Left forelimb (tissue), 1 donor: ENCODE measurements at regions not wholly inside any gene's neighbourhood (a gene's known extent, or its start where the extent isn't known, plus 50 kb on each side); places are given as distances from the start of the nearest gene placed in this dataset.

Experiments
- DNase-seq: peaks from one replicate; pipeline ENCODE4 v3.0.0-alpha.2; 2018; ENCODE audit warnings: low spot score

- no peak for DNase-seq
These were observed 825.7 kb downstream of the AACS start for GRCh38 chr12:125890971-125891370.

DNA sequence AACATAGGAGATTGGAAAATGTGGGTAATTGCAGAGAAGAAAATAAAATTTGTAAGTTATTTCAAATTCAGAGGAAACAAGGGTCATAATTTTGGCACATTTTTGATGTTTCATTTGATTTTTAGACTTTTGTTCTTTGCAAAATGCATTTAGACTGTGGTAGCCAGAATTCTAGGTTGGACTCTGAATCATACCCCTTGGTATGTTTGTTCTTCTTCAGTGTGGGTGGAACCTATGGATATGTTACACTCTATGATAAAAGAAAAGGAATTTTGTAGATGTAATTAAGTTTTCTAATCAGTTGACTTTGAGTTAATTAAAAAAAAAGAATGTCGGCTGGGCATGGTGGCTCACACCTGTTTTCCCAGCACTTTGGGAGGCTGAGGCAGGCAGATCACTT is 827.0 kb downstream of the AACS start:
- DNase-seq: no peak

GRCh38 chr12:125902991-125903390 is 837.8 kb downstream of the AACS start:
- DNase-seq: no peak

- no peak for DNase-seq
These were observed 842.1 kb downstream of the AACS start for GRCh38 chr12:125907351-125907750.

GRCh38 chr12:125919856-125920470 is 854.7 kb downstream of the AACS start:
- no peak for DNase-seq

DNA sequence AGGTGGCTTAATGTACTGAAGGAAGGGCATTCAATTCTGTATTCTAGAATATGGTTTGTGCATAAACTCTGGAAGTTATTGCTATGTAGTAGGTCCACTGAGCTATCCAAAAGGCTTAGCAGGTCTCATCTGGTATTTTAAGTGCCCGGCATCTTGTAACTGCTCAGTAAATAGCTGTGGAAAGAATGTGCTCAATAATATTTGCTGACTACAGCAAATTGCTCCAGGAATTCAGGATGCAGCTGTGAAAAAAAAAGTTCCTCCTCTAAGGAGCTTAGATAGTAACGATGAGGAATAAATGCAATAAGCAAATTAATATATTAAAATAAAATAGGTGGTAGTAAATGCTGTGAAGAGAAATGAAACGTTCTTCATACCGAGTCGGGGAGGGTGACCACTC is 857.1 kb downstream of the AACS start:
- no peak for DNase-seq

- DNase-seq: no peak
These were observed 871.3 kb downstream of the AACS start for GRCh38 chr12:125936502-125936901.

DNA sequence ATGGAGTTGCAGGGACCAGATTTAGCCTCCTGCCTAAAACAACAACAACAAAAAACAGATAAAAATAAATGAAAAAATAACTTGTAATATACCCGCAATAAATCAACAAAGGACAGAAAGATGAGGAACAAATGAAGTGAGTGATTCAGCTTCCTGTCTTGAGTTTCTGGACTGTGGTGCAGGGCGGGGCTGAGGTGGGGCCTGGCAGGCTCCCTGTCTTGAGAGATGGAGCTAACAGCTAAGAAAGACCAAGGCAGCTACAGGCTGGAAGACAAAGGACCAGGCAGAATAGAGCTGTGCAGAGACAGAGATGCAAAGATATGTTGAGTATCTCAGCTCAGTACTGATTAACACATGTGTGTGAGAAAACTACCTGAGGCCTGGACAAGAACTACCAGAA is 879.2 kb downstream of the AACS start:
- no peak for DNase-seq

DNA sequence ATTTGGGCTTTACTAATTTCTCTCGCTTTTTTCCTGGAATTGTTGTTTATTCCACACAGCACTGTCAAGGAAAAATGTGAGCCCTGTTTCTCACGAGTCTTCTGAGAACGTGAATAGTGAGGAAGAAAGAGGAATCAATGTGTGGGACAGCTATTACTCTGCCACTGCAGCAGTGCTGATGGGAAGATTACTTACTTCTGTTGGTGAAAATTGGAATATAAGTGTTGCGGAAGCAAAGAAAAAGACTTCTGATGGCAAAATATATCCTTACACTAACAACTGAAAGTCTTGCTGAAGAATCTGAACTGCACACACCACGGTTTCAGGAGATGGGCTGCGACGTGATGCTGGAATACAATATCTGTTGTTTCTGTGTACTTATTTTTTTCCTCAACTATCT is 884.2 kb downstream of the AACS start:
- no peak for DNase-seq

DNA sequence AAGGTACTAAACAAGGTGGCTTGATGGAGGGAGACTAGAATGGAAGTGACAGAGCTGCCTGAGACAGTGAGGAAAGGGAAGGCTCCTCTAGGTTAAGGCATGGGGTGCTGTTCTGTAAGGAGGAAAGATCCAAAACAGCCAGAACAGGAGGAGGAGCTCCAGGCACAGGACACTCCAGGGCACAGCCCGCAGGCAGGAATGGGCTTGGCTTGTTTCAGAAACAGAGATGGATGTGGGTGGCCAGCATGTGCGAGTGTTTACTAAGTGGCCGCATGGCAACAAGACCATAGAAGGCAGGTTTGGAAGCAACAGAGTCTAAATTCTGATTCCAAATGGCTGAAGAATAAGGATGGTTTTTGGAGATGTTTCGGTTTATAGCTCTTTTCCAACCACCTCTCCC is 889.1 kb downstream of the AACS start:
- no peak for DNase-seq

DNA sequence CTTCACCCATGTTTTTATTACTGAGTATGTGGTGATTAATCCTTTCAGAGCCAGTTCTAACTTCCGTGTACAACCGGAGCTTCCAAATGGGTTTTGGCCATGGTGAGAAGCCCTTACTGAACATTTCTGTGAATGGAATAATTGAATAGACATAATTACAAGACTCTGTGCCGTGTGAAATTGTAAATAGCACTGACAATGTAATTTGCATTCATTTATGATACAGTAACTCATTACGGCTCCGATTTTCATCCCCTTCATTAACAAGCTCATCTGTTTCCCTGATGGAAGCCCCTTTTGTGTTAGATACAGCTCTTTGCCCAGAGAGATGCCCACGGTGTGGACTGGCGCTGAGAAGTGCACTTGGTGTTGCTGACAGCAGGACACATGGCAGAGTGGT is 891.0 kb downstream of the AACS start:
- no peak for DNase-seq

DNA sequence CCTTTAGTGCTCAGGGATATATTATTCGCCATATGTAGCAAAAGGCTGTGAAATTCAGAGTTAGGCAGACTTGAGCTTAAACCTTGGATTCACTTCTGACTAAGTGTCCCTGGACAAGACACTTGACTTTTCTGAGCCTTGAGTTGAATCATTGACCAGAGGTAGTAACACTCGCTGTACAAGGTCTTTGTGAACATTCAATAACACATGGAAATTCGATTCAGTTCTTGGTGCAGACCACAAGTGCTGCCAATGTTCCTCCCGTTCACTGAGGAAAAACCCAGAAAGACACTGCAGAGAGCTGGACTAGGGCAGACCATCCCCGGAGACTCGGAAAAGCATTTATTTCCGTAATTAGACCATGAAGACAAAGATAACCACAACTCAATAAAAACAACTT is 901.4 kb downstream of the AACS start:
- DNase-seq: no peak

- DNase-seq: no peak
These were observed 903.2 kb downstream of the AACS start for GRCh38 chr12:125968413-125968812.

- DNase-seq: no peak
These were observed 906.7 kb downstream of the AACS start for GRCh38 chr12:125971981-125972380.

DNA sequence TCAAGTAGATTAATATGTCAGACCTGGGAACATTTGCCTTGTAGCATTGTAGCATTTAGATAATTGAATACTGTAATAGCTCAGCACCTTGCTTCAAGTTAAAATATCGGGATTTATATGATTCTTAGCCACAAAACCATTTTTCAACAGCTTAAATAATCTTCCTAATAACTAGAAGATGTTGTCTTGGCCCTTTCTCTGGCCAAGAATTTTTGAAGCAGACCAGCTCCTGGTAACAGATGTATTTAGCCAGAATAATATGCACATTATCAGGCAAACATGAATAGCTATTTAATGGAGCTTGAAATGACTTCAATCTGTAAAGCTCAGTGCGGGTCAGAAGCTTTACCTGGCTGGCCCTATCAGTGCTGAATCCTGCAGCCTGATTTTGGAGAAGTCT is 913.1 kb downstream of the AACS start:
- DNase-seq: no peak

GRCh38 chr12:125981610-125982253 is 916.5 kb downstream of the AACS start:
- no peak for DNase-seq

DNA sequence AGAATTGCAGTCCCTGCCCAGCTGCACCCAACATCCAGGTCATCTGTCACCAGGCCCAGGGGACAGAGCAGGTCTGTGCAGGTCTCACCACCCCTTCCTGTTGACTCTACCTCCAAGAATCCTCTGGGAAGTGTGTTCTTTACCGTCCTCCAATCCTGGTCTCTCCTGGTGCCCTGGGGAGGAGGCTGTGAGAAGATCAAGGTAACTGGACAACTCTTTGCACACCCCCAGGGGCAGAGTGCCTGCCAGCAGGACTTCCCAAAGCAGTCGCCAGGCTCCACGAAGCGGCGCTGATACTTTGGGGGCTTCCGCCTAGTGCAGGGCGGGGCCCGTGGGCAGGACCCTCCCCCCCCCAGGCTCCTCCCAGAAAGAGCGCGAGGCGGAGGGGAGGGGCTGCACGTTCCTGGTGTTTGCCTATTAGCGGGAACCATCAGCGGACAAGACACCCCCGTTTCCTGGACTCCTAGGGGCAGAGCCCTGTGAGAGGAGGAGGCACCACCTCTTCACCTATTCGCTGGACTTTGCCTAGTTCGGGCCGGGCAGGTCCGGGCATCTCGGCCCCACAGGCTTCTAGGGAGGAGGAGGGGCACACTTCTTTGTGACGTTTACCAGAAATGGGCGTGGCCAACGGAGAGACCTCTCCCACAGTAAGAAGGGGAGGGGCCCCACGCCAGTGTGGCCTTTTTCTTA is 918.0 kb downstream of the AACS start:
- peak; percentile 91 for DNase-seq

DNA sequence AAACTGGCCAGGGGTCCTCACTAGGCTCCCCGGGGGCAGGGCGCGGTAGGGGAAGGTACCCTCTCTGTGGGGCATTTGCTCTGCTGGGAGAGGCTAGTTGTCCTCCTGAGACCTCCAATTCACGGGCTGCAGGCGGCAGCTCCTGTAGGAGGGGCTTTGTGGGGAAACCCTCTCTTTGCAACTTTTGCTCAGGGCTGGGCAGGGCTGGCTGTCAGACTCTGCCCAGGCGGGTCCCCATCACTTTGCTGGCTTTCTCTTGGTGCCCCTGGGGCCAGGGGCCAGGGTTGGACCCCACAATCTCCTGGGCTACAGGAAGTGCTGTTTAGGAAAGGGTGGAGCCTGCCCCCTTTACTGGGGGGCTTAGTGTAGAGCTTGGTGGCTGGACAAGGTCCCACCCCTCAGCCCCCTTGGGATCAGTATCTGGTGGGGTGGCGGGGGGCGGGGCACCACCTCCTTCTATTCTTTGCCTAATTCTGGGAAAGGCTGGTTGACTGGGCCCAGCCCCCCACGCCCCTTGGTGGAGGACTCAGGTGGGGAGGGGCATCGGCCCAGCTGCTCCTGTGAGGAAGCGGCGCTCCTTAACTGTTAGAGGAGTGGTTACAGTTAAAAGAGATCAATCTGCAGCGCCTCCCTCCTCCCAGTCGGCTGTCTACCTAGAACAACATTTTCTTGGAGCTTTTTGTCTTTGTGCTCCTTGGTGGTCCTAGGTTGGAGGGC is 918.7 kb downstream of the AACS start:
- no peak for DNase-seq

DNA sequence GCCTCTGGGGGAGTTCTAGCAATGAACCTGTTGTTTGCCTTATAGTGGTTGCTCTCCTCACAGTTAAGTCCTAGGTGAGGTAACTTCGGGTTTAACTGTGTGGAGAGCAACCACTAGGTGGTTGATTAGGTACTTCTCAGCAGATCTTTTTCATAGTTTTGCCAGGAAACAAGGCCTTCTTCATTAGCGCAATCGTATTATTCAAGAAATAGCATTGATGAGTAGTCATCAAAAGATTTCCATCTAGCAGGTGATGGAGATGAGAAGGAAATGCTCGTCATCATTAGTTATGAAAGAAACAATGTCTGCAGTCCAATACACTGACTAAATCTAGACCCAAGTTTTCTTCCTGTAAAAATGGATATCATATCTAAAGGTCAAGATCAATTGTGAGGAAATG is 923.3 kb downstream of the AACS start:
- DNase-seq: no peak

DNA sequence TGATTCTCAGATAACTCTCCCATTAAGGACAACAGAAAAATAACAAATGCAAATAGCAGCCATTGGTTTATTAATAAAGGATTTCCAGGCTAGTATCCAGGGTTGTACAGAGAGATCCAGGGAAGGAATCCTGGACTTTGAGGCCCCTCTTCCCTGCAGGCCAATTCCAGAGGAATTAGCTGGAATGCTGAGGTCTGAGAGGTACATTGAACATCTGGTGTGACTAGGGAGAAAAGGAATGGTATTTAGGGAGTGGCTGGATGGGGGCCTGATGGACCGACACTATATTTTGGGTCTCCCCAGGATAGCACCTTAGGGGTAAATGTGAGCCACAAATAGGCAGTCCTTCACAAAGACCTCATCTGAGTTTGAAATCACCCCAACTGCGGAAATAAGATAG is 924.5 kb downstream of the AACS start:
- DNase-seq: no peak

GRCh38 chr12:125996443-125996842 is 931.2 kb downstream of the AACS start:
- no peak for DNase-seq

DNA sequence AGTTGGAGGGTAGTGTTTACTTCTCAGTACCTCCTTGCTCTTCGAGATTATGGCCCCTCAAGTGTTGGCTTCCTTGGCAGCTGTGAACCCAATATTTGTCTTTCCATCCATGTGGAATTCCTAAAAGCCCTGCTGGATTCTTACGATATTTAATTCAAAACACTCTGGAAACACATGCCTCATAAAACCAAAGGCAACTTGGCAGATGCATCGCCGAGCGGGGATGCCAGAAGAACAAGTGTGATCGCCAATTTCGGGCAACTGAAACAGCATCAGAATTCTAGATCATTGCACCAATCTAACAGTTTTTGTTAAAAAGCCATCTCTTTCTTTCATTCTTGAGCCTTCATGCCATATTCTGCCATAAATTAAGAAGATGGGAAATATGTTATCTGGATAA is 934.4 kb downstream of the AACS start:
- DNase-seq: no peak

GRCh38 chr12:126019385-126019784 is 954.1 kb downstream of the AACS start:
- DNase-seq: no peak
